ENCODE measurements at regions not wholly inside any gene's neighbourhood (a gene's known extent, or its start where the extent isn't known, plus 50 kb on each side); places are given as distances from the start of the nearest gene placed in this dataset.
"Not testable (repeated sequence)": the region's sequence is repeated elsewhere in the genome, so short reads cannot be mapped to it uniquely, and the experiment has no call there.

DNA sequence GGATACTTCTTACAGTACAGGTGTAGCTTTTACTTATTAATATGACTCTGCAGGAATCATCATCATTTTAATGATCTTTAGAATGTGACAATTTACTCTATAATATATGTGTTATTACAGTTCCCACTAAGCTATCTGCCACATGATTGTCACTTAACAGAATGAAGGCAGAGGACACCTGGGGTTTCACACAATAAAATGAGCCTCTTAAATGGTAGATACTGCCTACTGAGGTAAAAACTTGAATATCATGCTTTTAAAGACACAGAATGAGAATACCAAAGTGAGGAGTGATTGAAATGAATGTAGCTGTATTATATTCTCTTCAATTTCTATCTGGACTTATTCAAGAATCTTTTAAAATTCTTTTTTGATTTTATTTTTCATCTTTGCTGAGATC, 1255.3 kb upstream of the LRRN3 start:
- DNase-seq, result no peak

DNA sequence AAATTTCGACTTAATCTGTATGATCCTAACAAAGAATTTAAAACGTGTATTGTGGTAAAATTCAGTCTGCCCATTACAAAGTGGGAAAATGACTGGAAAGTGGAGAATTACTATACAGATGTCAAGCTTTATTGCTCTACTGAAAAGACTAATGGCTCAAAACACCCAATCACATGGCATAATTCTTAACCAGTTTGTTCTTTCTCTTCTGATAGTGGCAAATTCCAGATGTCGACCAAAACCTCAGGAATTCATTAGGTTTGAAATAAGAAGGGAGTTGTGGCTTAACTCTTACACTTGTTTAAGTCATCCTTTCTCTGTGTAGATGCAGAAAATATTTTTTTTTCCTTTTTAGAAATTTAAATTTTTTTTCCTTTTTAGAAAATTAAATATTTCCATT, 1254.9 kb upstream of the LRRN3 start:
- DNase-seq, result no peak

DNA sequence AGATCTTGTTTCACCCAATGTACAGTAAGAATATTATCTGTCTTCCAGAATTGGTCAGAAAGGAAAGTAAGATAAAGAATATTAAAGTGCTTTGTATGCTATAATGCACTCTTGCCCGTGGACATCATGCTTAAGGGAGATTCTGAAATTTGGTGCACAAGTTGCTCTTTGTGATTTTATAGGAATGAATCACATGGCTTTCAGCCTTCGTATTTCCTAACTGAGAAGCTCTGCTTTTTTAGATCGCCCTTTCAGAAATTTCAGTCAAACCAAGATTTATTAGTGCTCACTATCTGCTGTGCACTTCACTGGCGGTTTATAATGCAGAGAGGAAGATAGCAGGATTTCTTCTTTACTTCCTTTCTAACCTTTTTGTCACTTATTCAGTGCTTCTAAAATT, 1248.5 kb upstream of the LRRN3 start:
- DNase-seq, result no peak

DNA sequence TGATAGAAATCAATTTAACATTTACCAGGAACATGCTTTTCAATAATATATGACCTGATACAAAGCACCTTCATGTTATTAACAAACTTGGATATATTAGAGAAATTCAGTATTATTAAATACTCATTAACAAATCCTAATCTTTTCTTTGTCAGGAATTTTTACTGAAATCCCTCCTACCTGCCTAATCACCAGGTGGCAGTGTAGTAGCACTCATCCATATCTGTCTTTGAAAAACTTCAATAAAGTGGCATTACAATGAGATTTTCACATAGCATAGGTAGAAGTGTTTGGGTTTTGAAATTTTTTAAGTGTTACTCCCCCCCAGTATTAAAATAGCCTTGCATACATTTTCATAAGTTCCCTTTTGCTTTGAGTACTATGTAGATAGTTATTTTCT, 1246.6 kb upstream of the LRRN3 start:
- no peak for DNase-seq

DNA sequence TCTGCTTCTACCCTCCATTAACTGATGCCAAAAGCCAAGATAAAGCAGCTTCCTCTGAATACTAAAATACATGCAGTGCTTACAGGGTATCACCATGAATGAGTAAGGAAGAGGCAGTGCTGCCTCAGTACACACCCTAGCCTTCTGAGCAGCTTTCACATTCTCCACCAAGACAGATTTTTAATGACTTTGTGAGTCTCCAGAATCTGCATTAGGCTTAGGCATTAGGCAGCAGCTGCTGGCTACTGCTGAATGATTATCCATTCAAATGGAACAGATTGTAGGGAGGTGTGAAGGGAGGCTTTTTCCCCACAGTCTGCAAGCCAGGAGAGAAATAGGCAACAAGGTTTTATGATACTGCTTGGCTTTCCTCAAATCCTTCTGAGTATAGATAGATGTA, 1226.7 kb upstream of the LRRN3 start:
- no peak for DNase-seq

DNA sequence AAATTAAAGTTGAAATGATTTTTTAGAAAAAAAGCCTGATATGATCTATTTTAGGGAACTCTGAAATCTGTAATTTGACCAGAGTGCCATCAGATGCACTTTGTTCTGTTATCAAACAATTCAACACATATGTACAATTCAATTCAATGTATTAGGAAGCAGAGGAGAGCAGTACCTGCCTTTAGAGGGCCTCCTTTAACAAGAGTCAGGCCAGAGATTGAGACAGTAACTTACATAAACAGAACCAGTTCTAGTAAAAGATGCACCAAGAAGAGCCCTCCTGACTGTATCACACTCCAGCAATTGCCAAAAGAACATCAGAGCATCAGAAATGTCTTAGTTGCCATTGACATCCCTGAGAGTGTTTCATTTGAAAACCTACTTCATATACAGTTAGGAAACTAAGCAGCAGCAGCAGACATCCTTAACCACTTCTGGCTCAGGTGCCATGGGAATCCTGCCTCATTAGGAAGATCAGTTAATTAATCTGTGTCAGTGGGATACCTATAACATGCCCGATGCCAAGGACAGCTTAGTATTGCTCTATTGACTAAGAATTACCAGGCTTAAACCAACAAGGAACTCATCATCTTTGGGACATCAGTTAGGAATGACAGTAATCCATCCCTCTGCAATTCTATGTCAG, 1222.6 kb upstream of the LRRN3 start:
- DNase-seq, result no peak

DNA sequence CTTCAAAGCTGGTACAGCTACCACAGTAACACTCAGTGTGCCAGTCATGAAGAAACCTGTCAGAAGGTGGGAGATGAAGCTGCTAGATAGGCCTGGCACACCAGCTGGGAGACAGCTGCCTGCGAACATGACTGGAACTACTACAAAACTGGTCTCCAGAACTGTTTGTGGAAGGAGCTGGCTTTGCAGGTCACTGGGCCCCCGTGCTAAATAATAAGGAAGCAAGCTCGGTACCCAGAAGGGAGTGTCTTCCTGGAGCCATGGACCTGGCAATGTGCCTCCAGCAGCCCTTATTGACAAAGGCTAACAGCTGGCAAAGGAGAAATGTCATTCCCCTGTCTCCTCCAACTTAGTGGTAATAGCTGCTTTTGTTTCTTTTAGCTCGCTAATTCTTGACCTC, 1217.6 kb upstream of the LRRN3 start:
- DNase-seq, result no peak

DNA sequence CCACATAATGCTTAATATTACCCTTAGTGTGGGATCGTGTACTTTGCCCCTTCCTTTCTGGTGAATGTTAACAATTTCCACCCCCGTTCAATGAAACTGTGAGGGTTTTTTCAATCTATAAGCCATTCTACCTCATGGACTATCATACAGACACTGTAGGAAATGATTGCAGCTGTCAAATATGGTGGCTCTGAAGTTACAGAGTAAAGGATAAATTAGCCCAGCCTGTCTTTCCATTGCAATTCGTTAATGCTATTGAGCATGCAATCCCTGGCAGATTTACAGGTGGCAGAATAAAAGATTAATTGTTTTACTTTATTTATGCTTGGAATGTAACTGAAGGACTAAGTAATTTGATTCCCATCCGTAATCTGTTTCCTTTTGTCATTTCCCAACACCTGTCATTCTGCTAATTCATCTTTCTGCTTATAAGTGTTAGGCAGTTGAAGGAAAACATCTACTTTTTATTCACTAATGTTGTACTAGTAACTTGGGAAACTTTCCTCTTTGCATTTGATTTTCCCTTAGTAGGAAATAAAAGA, 1211.6 kb upstream of the LRRN3 start:
- no peak for DNase-seq

DNA sequence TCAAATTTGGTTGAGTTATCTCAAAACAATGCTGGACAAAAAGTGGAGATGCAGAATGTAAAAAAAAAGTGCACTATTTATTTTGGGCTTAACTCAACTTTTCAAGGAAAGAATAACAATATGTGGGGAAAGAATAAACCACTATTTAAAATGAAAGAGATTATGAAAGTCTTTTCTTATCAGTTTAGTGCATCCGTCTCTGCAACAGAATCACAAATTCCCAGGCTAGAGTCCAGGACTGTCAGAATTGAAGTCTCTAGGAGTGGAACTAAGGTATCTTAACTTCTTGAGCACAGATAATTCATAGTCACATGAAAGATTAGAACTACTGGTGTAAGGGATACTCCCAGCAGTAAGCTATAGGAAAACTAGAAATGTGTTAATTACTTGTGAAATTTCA, 1200.3 kb upstream of the LRRN3 start:
- no peak for DNase-seq

DNA sequence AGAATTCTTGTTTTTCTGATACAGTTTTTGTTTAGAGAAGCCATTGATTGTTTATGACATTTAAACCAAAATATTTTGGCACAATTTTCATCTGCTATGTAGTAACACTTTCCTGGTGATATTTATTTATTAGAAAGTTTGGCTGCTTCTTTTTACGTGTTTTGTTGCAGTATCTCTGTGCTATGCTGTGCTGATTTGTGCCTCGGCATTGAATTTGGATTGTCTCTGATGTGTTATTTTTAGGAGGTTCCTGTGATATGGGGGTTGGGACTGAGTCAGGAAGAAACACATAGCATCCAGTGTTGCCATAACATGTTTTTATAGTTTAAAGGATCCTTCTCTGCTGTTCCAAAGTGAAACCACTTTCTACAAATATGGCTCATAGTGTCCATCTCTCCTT, 1197.7 kb upstream of the LRRN3 start:
- DNase-seq, result no peak

DNA sequence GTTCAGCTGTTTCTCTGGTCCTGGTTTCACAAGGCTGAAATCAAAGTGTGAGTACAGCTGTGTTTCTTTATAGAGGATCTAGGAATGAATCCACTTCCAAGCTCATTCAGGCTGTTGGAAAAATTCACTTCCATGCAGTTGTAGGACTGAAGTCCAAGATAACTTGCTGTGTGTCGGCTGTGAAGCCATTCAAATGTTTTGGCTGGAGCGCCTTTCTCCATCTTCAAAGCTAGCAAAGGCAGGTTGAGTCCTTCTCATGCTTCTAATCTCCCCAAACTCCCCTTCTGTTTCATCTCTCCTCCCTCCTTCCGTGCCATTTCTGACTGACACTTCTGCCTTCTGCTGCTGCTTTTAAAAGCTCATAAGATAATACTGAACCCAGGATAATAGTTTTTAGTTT, 1195.4 kb upstream of the LRRN3 start:
- no peak for DNase-seq

DNA sequence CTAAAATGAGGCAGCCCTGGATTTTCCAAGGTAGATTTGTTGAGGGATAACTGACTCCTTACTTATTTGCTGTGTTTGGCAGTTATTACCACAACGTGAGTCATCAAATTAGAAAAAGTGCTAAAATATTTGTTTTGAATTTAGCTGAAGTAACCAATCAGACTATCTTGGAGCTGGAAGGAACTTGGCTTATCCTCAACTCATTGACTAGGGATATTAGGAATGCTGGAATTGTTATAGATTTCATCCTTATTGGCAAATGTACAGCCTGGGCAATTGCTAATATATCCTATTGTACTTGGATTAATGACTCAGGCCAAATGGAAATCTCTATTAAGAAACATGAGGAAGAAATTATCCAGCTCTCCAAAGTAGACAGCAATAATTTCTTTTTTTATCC, 1189.0 kb upstream of the LRRN3 start:
- no peak for DNase-seq

DNA sequence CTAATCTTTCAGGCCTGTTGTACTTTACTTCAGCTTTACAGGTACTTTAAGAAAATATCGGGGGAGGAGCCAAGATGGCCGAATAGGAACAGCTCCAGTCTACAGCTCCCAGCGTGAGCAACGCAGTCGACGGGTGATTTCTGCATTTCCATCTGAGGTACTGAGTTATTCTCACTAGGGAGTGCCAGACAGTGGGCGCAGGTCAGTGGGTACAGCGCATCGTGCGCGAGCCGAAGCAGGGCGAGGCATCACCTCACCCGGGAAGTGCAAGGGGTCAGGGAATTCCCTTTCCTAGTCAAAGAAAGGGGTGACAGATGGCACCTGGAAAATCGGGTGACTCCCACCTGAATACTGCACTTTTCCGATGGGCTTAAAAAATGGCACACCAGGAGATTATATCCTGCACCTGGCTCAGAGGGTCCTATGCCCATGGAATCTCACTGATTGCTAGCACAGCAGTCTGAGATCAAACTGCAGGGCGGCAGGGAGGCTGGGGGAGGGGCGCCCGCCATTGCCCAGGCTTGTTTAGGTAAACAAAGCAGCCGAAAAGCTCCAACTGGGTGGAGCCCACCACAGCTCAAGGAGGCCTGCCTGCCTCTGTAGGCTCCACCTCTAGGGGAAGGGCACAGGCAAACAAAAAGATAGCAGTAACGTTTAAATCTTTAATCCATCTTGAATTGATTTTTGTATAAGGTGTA, 1185.4 kb upstream of the LRRN3 start:
- not testable (repeated sequence) for DNase-seq

DNA sequence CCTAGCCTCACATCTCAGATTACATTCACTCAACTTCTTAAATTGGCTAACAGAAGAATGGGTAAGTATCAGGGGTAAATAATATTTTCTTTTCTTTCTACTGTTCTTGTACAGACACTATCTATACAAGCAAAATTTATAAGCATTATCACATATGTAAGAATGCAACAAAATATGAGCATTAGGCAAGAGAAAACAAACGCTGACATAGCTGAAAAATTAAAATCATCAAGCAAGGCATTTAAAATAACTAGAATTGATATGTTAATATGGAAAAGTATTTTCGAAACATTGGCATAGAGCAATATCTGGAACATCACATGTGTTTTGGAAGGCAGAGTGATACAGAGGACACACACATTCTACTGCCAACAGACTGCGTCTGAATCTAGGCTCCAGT, 1175.3 kb upstream of the LRRN3 start:
- DNase-seq, result no peak

DNA sequence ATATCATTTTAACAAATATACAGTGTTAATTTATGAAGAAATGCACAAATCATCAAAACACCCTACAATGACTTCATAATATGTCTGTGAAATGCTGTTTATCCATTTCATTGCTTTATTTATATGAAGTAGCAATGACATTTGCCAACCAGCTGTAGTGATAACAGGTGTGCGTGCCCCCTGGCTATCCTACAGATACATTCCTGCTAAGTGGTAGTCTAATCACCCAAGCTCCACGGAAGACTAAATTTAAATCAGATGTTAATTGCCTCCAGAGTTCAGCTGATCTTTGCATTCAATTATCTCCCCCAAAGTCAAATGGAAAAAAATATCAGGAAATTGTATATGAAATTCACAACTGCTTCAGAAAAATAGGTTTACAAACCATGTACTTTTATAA, 1164.2 kb upstream of the LRRN3 start:
- DNase-seq, result no peak

DNA sequence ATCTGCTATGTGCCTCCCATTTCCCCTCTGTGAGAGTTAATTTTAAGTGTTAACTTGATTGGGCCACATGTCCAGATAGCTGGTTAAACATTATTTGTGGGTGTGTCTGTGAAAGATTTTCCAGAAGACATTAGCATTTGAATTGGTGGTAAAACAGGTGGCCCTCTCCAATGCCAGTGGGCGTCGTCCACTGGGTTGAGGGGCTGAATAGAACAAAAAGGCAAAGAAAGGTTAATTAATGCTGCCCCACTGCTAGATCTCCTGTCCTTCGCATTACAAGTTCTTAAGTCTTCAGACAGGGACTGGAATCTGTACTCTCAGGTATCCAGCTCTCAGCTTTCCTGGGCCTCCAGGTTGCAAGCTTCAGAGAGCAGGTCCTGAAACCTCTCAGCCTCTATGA, 1160.9 kb upstream of the LRRN3 start:
- DNase-seq, result no peak

DNA sequence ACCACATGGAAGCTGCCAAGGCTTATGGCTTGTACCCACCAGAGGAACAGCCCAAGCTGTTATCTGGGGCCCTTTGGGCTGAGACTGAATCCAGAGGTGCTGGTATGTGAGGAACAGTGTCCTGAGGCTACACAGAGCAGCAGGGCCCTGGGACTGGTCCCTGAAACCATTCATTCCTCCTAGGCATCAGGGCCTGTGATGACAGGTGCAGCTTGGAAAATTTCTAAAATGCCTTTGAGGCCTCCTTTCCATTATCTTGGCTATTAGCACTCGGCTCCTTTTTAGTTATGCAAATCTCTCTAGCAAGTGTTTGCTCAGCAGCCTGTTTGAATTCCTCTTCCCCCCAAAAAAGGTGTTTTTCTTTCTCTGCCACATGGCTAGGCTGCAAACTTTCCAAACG, 1151.7 kb upstream of the LRRN3 start:
- DNase-seq, result no peak

DNA sequence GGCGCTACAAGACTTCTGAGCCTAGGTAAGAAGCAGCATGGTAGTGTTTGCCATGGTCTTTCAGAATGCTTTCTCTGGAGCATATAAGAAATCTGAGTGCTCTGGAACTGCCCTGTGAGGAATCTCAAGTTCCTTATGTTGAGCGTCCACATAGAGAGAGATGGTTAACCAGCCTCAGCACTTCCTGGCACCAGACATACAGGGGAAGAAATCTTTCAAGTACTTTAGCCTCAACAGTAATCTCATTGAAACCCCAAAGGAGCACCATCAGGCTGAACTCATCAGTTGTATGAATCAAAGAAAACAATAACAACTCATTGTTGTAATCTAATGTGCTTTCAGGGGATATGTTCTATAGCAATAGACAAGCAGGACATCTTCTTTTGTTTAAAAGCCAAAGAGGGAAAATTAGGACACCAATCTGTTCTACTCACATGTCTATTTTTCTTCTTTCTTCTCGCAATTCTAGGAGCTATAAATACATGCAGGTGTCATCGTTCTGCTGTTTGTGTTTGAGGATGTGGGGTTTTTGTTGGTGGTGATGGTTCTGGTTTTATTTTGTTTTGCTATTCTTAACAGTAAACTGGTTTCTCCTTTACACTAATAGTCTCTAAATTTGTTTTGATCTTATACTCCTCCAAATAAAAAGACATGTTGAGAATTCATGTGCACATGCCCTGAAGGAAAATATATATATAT, 1145.0 kb upstream of the LRRN3 start:
- no peak for DNase-seq

DNA sequence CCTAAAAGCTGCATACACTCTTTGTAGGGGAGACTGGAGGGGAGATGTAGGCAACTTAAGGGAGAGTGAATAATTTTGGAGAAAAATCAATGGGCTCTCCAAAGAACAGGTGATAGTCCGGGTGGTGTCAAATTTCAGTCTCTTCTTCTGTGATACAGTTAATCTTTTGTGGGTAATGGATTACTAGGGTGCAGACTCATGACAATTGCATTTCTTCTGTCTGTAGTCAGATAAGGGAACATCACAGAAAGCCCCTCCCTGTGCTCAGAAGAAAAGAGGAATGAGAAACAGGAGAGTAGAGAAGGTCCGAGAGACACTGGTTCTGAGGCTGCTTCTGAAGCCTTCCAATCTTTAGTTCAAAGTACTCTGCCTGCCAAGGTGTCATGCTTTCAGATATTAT, 1140.7 kb upstream of the LRRN3 start:
- no peak for DNase-seq

DNA sequence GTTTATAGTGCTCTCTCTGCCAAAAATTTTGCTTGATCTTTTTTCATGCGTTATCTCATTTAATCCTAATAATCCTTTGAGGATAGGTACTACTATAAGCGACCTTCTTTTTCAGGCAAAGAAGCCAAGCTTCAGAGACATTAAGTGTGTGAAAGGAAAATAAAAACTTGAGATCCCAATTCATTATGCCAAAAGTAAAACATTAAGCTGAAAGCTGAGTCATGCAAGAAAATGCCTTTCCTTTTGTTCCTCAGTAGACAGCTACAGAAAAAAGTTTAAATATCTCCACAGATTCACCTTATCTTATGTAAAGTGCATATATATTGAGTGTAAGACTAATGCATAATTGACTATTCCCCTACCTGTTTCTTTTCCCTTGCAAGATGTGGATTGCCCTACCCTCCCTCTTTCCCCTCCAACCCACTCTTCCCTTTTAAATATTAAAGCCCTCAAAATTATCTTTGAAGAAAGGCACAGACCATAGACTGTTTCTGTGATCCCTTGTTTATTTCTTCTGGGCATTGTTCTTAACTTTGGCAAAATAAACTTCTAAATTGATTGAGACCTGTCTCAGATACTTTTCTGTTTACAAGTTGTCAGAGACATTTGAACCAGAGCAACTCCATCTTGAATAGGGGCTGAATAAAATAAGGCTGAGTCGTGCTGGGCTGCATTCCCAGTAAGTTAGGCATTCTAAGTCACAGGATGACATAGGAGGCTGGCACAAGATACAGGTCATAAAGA, 1139.9 kb upstream of the LRRN3 start:
- no peak for DNase-seq

DNA sequence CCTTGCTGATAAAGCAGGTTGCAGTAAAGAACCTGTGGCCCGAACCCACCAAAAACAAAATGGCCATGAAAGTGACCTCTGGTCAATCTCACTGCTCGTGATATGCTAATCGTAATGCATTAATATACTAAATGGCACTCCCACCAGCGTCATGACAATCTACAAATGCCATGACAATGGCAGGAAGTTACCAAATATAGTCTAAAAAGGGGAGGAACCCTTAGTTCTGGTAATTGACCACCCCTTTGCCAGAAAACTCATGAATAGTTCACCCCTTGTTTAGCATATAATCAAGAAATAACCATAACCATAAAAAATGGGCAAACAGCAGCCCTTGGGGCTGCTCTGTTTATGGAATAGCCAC, 1139.4 kb upstream of the LRRN3 start:
- no peak for DNase-seq

DNA sequence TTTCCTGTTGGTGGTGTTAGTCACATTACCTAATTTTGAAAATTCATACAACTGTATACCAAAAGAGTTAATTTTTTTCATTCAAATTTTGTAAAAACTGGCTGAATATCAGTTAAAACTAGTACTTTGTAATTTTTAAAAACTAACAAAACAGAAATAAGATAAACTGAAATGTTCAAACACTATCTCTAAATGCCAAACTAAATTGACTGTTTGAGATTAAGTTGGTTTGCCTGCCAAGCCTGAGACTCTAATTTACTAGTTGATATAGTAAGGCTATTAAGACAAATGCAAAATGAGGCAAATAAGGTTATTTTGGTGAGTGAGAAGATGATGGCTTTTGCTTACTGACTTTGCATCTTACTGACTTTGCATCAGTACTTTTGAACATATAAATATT, 1134.9 kb upstream of the LRRN3 start:
- no peak for DNase-seq

DNA sequence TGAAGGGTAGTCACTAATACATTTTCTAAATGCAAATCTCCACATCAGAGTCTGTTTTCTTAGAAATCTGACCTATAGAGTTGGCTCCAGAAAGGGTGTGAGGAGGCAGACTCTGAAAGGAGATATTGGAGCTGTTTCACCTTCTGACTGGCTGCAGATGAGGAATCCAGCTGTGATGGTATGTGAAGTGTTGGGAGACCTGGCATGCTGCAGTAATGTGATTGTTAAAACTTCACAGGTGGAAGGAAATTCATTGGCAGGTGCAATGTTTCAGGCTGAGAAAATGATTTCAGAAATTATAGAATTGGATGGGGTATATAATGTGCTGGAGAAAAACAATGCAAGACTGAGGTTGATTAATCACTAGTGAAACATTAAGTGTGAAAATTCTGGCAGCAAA, 1134.0 kb upstream of the LRRN3 start:
- DNase-seq, result no peak

DNA sequence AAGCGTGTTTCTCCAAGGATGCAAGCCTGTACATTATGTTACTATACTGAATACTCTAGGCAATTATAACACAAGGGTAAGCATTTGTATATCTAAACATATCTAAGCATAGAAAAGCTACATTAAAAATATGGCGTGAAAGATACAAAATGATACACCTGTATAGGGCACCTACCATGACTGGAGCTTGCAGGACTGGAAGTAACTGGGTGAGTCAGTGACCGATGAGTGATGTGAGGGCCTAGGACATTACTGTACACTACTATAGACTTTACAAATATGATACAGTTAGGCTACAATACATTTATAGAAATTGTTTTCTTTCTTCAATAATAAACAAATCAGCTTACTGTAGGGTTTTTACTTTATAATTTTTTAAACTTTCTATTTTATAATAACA, 1127.2 kb upstream of the LRRN3 start:
- no peak for DNase-seq

Data from stimulated activated CD4-positive, alpha-beta T cell treated with anti-CD3 and anti-CD28 coated beads, Interleukin-4, amount 100 ng/mL, for 1 hour (primary cell).